Endothelial cell of umbilical vein (primary cell): ENCODE measurements at regions not wholly inside any gene's neighbourhood (a gene's known extent, or its start where the extent isn't known, plus 50 kb on each side); places are given as distances from the start of the nearest gene placed in this dataset.

Experiments
- BruUV-seq: library from RNA; stranded (reverse); fragments of 400-500 nt; replicated peaks from 2 replicates; lab custom pipeline; 2021; lab: Mats Ljungman, UMichigan
- CTCF ChIA-PET: fragments of 300-600, 350-600 bp; sonication (Branson Sonifier 250); formaldehyde crosslinking; loops from one replicate; lab custom pipeline; 2021; ENCODE audit warnings: antibody characterized with exemption, inconsistent platforms; lab: Charles Lee
- POLR2A ChIA-PET: fragments of 300-600, 350-600 bp; sonication (Branson Sonifier 250); formaldehyde crosslinking; loops from one replicate; lab custom pipeline; 2021; ENCODE audit warnings: antibody characterized with exemption, inconsistent platforms; lab: Charles Lee
- DNase-seq: peaks from one replicate; pipeline ENCODE4 v3.0.0-alpha.2; 2011; ENCODE audit warnings: low read depth, low spot score
- FAIRE-seq: peaks from 2 replicates; lab custom pipeline; 2011; peaks lifted over from hg19 to GRCh38; lab: Jason Lieb, UNC
- H2AFZ ChIP-seq: 2 replicates; pipeline ENCODE4 v1.6.0; 2012; ENCODE audit warnings: low read depth, low read length, control low read depth, inconsistent platforms
- H3K27ac ChIP-seq: 2 replicates; pipeline ENCODE4 v1.5.1; 2011; ENCODE audit warnings: low read depth, mild to moderate bottlenecking, control low read depth, low read length, moderate library complexity; ENCODE audit not compliant: insufficient read depth
- H3K27me3 ChIP-seq, 2 experiments: 2 replicates each; pipeline versions ENCODE4 v1.6.0 to v1.6.1; 2011; ENCODE audit warnings: low read length in 2 of 2, mixed read lengths in 1 of 2; ENCODE audit not compliant: control insufficient read depth in 2 of 2, insufficient read depth in 2 of 2
- H3K36me3 ChIP-seq, 2 experiments: 2 replicates in 1 of 2; 3 replicates in 1 of 2; pipeline ENCODE4 v1.5.1; 2011; ENCODE audit warnings: low read length in 2 of 2, mild to moderate bottlenecking in 1 of 2, moderate library complexity in 1 of 2; ENCODE audit not compliant: control insufficient read depth in 2 of 2, insufficient read depth in 2 of 2; ENCODE audit errors: extremely low read depth in 1 of 2
- H3K4me1 ChIP-seq: 3 replicates; pipeline ENCODE4 v1.5.1; 2011; ENCODE audit warnings: mild to moderate bottlenecking, low read length; ENCODE audit not compliant: control insufficient read depth, insufficient read depth; ENCODE audit errors: extremely low read depth
- H3K4me2 ChIP-seq: 2 replicates; pipeline ENCODE4 v1.6.1; 2011; ENCODE audit warnings: low read length, control low read depth, mixed read lengths; ENCODE audit not compliant: insufficient read depth
- H3K4me3 ChIP-seq, 3 experiments: fragments of 200-600 bp in 1 of 3; sonication (generic), shearing (Covaris generic) in 1 of 3; replicated peaks in 1 of 3; 2 replicates each; pipeline ENCODE4 v1.5.1; 2011 to 2016; ENCODE audit warnings: control low read depth in 3 of 3, low read length in 3 of 3, mild to moderate bottlenecking in 2 of 3, inconsistent platforms in 1 of 3, low read depth in 1 of 3, moderate library complexity in 1 of 3; ENCODE audit not compliant: insufficient read depth in 1 of 3
- H3K79me2 ChIP-seq: 2 replicates; pipeline ENCODE4 v1.6.0; 2012; ENCODE audit warnings: low read length, inconsistent platforms; ENCODE audit not compliant: control insufficient read depth, insufficient read depth
- H3K9ac ChIP-seq: replicated peaks from 2 replicates; pipeline ENCODE3; 2011; ENCODE audit warnings: low read length, control low read depth; ENCODE audit not compliant: insufficient read depth; ENCODE audit errors: extremely low read depth
- H3K9me1 ChIP-seq: replicated peaks from 3 replicates; pipeline ENCODE4 v1.6.0; 2011; ENCODE audit warnings: mild to moderate bottlenecking, low read length; ENCODE audit not compliant: control insufficient read depth, insufficient read depth; ENCODE audit errors: extremely low read depth
- H3K9me3 ChIP-seq: replicated peaks from 2 replicates; pipeline ENCODE4 v1.5.1; 2012; ENCODE audit warnings: low read length, inconsistent platforms; ENCODE audit not compliant: control insufficient read depth, insufficient read depth
- H4K20me1 ChIP-seq: replicated peaks from 2 replicates; pipeline ENCODE3; 2011; ENCODE audit warnings: mild to moderate bottlenecking, low read length; ENCODE audit not compliant: control insufficient read depth, insufficient read depth; ENCODE audit errors: extremely low read depth
- CTCF ChIP-seq, 2 donors: IDR thresholded peaks; 1 replicate in 1 of 2; 2 replicates in 1 of 2; pipeline ENCODE4 v1.5.1; 2011; ENCODE audit warnings: low read length in 2 of 2, mild to moderate bottlenecking in 2 of 2, moderate library complexity in 2 of 2, control low read depth in 1 of 2, inconsistent platforms in 1 of 2, low read depth in 1 of 2; ENCODE audit not compliant: insufficient read depth in 1 of 2; ENCODE audit errors: extremely low read depth in 1 of 2
- EZH2 ChIP-seq: IDR thresholded peaks from 2 replicates; pipeline ENCODE4 v1.6.1; 2012; ENCODE audit warnings: borderline replicate concordance, low read depth, mild to moderate bottlenecking, moderate library complexity, low read length, inconsistent platforms; ENCODE audit not compliant: severe bottlenecking
- FOS ChIP-seq: IDR thresholded peaks from 2 replicates; pipeline ENCODE4 v1.6.1; 2011; ENCODE audit warnings: mild to moderate bottlenecking, low read length, moderate library complexity, borderline replicate concordance; ENCODE audit not compliant: insufficient read depth
- GATA2 ChIP-seq: IDR thresholded peaks from 2 replicates; pipeline ENCODE4 v1.7.0; 2011; ENCODE audit warnings: low read depth, mild to moderate bottlenecking, moderate library complexity, mixed read lengths, low read length; ENCODE audit not compliant: insufficient read length, insufficient read depth
- JUN ChIP-seq: IDR thresholded peaks from 2 replicates; pipeline ENCODE4 v1.6.1; 2011; ENCODE audit warnings: borderline replicate concordance, low read depth; ENCODE audit not compliant: insufficient read length, insufficient read depth
- MYC ChIP-seq: IDR thresholded peaks from one replicate; pipeline ENCODE4 v1.6.1; 2011; ENCODE audit warnings: mild to moderate bottlenecking, low read depth, low read length
- POLR2A ChIP-seq: IDR thresholded peaks from 2 replicates; pipeline ENCODE4 v1.6.1; 2012; ENCODE audit warnings: low read depth, mild to moderate bottlenecking, control low read depth, low read length
- POLR2AphosphoS5 ChIP-seq: IDR thresholded peaks from 2 replicates; pipeline ENCODE4 v1.6.1; 2012; ENCODE audit warnings: low read depth, mild to moderate bottlenecking, control low read depth, low read length, moderate library complexity; ENCODE audit not compliant: insufficient read depth
- dilution Hi-C: fragments of 300-500 bp; cut with MboI; formaldehyde crosslinking; loops from one replicate; pipeline ENCODE4 v1.15.0; 2019; ENCODE audit warnings: low sequenced_read_pairs; ENCODE audit not compliant: extremely low pct_ligation_motif_present
- intact Hi-C: fragments of 100-400 bp; cut with micrococcal nuclease; formaldehyde crosslinking; loops from one replicate; pipeline ENCODE4 v1.10.0; 2022
- TF ChIP-seq, protein P1 (sequence below): IDR thresholded peaks from 2 replicates; pipeline ENCODE4 v1.6.1; 2011; ENCODE audit not compliant: insufficient read depth, insufficient read length

- DNase-seq (no peak), FAIRE-seq (no peak)
- H3K36me3 ChIP-seq = no peaks in the 10 kb centered on the region
- TF ChIP-seq, protein P1, sequence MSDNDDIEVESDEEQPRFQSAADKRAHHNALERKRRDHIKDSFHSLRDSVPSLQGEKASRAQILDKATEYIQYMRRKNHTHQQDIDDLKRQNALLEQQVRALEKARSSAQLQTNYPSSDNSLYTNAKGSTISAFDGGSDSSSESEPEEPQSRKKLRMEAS = no peak
- TF ChIP-seq FOS (no peak), POLR2AphosphoS5 (no peak), MYC (no peak), POLR2A (no peak), GATA2 (no peak), EZH2 (no peak), CTCF (IDR thresholded peaks at IDR 0.05; ENCODE audit: extremely low read depth in 1 of 2, insufficient read depth in 1 of 2, low read depth in 1 of 2, low read length in 2 of 2) (no peak), JUN (no peak)
- no peak overlapping the region for H3K9ac ChIP-seq
- H3K27ac ChIP-seq = no peak overlapping the region
- H3K4me3 ChIP-seq = no peak overlapping the region
- no peaks in the 10 kb centered on the region for H3K9me1 ChIP-seq
- dilution Hi-C loops (no loop called here), intact Hi-C loops (no loop called here)
- H3K4me1 ChIP-seq = no peaks in the 10 kb centered on the region
- no peaks in the 10 kb centered on the region for H3K27me3 ChIP-seq
- no peaks in the 10 kb centered on the region for H3K9me3 ChIP-seq
- H3K79me2 ChIP-seq = no peaks in the 10 kb centered on the region
- H4K20me1 ChIP-seq = no peaks in the 10 kb centered on the region
- BruUV-seq = no TSS peak
- no peak overlapping the region for H3K4me2 ChIP-seq
- H2AFZ ChIP-seq = no peak overlapping the region
- ChIA-PET POLR2A (no interaction called here), CTCF (no interaction called here)
These were observed 117.5 kb upstream of the MEIS1 start for GRCh38 chr2:66317268-66317890.
